Transverse colon (tissue), 4 donors: ENCODE measurements at regions not wholly inside any gene's neighbourhood (a gene's known extent, or its start where the extent isn't known, plus 50 kb on each side); places are given as distances from the start of the nearest gene placed in this dataset.

Experiments used
- DNase-seq: peaks from one replicate; pipeline ENCODE4 v3.0.0-alpha.2; 2019
- H3K27ac ChIP-seq, 4 donors: fragments of 200-600 bp; sonication (generic); 2 replicates each; pipeline ENCODE4 v1.5.1; 2016 to 2018; ENCODE audit warnings: inconsistent platforms in 4 of 4
- H3K27me3 ChIP-seq: fragments of 200-600 bp; sonication (generic); 2 replicates; pipeline ENCODE4 v1.5.1; 2017; ENCODE audit warnings: inconsistent platforms
- H3K36me3 ChIP-seq, 4 donors: fragments of 200-600 bp; sonication (generic); 2 replicates each; pipeline ENCODE4 v1.5.1; 2017 to 2019; ENCODE audit warnings: inconsistent platforms in 4 of 4
- H3K4me1 ChIP-seq, 4 donors: fragments of 200-600 bp; sonication (generic); 2 replicates each; pipeline ENCODE4 v1.5.1; 2017 to 2020; ENCODE audit warnings: inconsistent platforms in 4 of 4
- H3K4me3 ChIP-seq, 4 donors: fragments of 200-600 bp; sonication (generic); 1 replicate in 1 of 4; 2 replicates in 3 of 4; pipeline versions ENCODE4 v1.5.1 to v1.6.1; 2017 to 2019; ENCODE audit warnings: inconsistent platforms in 4 of 4
- H3K9me3 ChIP-seq, 2 donors: fragments of 200-600 bp; sonication (generic); 2 replicates each; pipeline ENCODE4 v1.5.1; 2017 to 2019; ENCODE audit warnings: inconsistent platforms in 2 of 2
- EP300 ChIP-seq: sonication (generic); formaldehyde crosslinking; IDR thresholded peaks from one replicate; pipeline ENCODE4 v1.6.1; 2017; ENCODE audit warnings: antibody characterized with exemption, low read depth
- POLR2A ChIP-seq: fragments of 450-650 bp; IDR thresholded peaks from one replicate; pipeline ENCODE4 v1.6.1; 2016; ENCODE audit warnings: antibody characterized with exemption, mild to moderate bottlenecking, moderate library complexity
- POLR2AphosphoS5 ChIP-seq, 3 donors: sonication (generic); formaldehyde crosslinking; IDR thresholded peaks; one replicate each; pipeline ENCODE4 v1.6.1; 2016; ENCODE audit warnings: antibody characterized with exemption in 3 of 3
- WGBS, 2 donors: methylation state at CpG; one replicate each; pipeline ENCODE4 v1.1.5; 2018; ENCODE audit warnings: low coverage in 1 of 2; 5-methylcytosine and 5-hydroxymethylcytosine counted together
- in situ Hi-C, 4 donors: fragments of 200-750 bp; cut with MboI; loops; one replicate each; pipeline versions ENCODE4 v1.15.0 to v1.15.1; 2017; ENCODE audit warnings: low sequenced_read_pairs in 3 of 4, low pct_ligation_motif_present in 1 of 4, low pct_unique_long_range_greater_than_20kb in 1 of 4
- intact Hi-C: fragments of 100-400 bp; cut with DNase I; formaldehyde crosslinking; loops from one replicate; pipeline ENCODE4 v1.15.1; 2023; ENCODE audit warnings: low total_unique reads
- TF ChIP-seq, protein P1 (sequence below), 5 experiments: fragments of 200-600 bp in 3 of 5; fragments of 450-650 bp in 2 of 5; sonication (generic) in 3 of 5; IDR thresholded peaks; 1 replicate in 2 of 5; 2 replicates in 3 of 5; pipeline ENCODE4 v1.5.1; 2016 to 2017; ENCODE audit warnings: antibody characterized with exemption in 5 of 5, inconsistent platforms in 3 of 5, mild to moderate bottlenecking in 2 of 5, moderate library complexity in 1 of 5

DNA sequence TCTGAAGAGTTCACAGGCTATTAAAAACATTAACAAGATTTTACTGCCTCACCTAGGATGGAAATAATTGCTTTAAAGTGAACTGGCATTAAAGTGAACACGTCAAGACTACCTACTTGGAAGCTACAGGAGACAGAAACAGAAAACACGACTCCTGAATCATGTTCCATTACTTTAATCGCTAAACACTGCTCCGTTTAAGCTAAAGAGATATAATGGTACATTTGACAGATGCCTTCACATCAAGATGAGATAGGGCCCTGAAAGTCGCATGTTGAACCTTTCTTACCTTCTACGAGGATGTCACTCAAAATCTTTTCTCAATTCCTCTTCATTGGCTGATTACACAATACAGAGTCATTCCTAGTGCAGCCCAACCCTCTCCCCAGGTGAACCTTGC, 206.3 kb upstream of the GATB start:
- TF ChIP-seq, protein P1, sequence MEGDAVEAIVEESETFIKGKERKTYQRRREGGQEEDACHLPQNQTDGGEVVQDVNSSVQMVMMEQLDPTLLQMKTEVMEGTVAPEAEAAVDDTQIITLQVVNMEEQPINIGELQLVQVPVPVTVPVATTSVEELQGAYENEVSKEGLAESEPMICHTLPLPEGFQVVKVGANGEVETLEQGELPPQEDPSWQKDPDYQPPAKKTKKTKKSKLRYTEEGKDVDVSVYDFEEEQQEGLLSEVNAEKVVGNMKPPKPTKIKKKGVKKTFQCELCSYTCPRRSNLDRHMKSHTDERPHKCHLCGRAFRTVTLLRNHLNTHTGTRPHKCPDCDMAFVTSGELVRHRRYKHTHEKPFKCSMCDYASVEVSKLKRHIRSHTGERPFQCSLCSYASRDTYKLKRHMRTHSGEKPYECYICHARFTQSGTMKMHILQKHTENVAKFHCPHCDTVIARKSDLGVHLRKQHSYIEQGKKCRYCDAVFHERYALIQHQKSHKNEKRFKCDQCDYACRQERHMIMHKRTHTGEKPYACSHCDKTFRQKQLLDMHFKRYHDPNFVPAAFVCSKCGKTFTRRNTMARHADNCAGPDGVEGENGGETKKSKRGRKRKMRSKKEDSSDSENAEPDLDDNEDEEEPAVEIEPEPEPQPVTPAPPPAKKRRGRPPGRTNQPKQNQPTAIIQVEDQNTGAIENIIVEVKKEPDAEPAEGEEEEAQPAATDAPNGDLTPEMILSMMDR (IDR thresholded peaks at IDR 0.05), result no peak
- TF ChIP-seq POLR2A (no peak), POLR2AphosphoS5 (IDR thresholded peaks at IDR 0.05) (no peak), EP300 (no peak)
- 70 to 78% methylated on average over 6 of the region's 6 CpGs for WGBS, 2 donors
- intact Hi-C loops, result no loop called here

GRCh38 chr4:151962138-151962823, 201.5 kb upstream of the GATB start:
- Histone ChIP-seq H3K9me3 (no peaks in the 10 kb centered on the region), H3K27ac (no peak overlapping the region), H3K4me1 (no peaks in the 10 kb centered on the region), H3K4me3 (no peak overlapping the region), H3K36me3 (no peaks in the 10 kb centered on the region), H3K27me3 (no peaks in the 10 kb centered on the region)
- TF ChIP-seq, protein P1 (IDR thresholded peaks at IDR 0.05), result no peak
- TF ChIP-seq EP300 (no peak), POLR2A (no peak), POLR2AphosphoS5 (IDR thresholded peaks at IDR 0.05) (no peak)
- no peak for DNase-seq
- in situ Hi-C loops (no loop called here), intact Hi-C loops (no loop called here)
- WGBS, 2 donors, result 69 to 72% methylated on average over 3 to 4 of the region's 4 CpGs

More for the DNA sequence above, 206.3 kb upstream of the GATB start:
- no peaks in the 10 kb centered on the region for H3K4me1 ChIP-seq
- no peak for DNase-seq
- H3K9me3 ChIP-seq, result no peaks in the 10 kb centered on the region
- in situ Hi-C loops, result no loop called here
- no peaks in the 10 kb centered on the region for H3K36me3 ChIP-seq
- H3K27me3 ChIP-seq, result no peaks in the 10 kb centered on the region
- no peak overlapping the region for H3K27ac ChIP-seq
- H3K4me3 ChIP-seq, result no peak overlapping the region

GRCh38 chr4:151961456-151961855, 200.6 kb upstream of the GATB start:
- Histone ChIP-seq H3K27ac (no peak overlapping the region), H3K4me1 (no peaks in the 10 kb centered on the region), H3K9me3 (no peaks in the 10 kb centered on the region), H3K27me3 (no peaks in the 10 kb centered on the region), H3K4me3 (no peak overlapping the region), H3K36me3 (no peaks in the 10 kb centered on the region)
- 50 to 58% methylated on average over 2 of the region's 2 CpGs for WGBS, 2 donors
- DNase-seq, result no peak
- TF ChIP-seq POLR2A (no peak), EP300 (no peak), POLR2AphosphoS5 (IDR thresholded peaks at IDR 0.05) (no peak)
- TF ChIP-seq, protein P1 (IDR thresholded peaks at IDR 0.05), result no peak
- in situ Hi-C loops (no loop called here), intact Hi-C loops (no loop called here)

- Histone ChIP-seq H3K4me3 (no peak overlapping the region), H3K4me1 (no peaks in the 10 kb centered on the region), H3K27ac (no peak overlapping the region), H3K27me3 (no peaks in the 10 kb centered on the region), H3K36me3 (no peaks in the 10 kb centered on the region), H3K9me3 (no peaks in the 10 kb centered on the region)
- TF ChIP-seq EP300, result no peak
- no peak for TF ChIP-seq POLR2AphosphoS5 (IDR thresholded peaks at IDR 0.05)
- no peak for TF ChIP-seq POLR2A
- TF ChIP-seq, protein P1 (IDR thresholded peaks at IDR 0.05), result no peak
- in situ Hi-C loops (no loop called here), intact Hi-C loops (no loop called here)
- DNase-seq, result no peak
- WGBS, 2 donors, result 70 to 84% methylated on average over 3 to 11 of the region's 11 CpGs
Observed at GRCh38 chr4:151960449-151961230, 199.8 kb upstream of the GATB start.
